NAMALWA (cell line): ENCODE measurements at regions not wholly inside any gene's neighbourhood (a gene's known extent, or its start where the extent isn't known, plus 50 kb on each side); places are given as distances from the start of the nearest gene placed in this dataset.
"Not testable (repeated sequence)": the region's sequence is repeated elsewhere in the genome, so short reads cannot be mapped to it uniquely, and the experiment has no call there.

ENCODE experiments used
- DNase-seq: peaks from one replicate; pipeline ENCODE4 v3.0.0-alpha.2; 2015; ENCODE audit warnings: low spot score

- not testable (repeated sequence) for DNase-seq
Observed at GRCh38 chr13:100766570-100766969, 92.0 kb upstream of the TMTC4 start.

GRCh38 chr13:100764937-100765336 lies 90.3 kb upstream of the TMTC4 start:
- DNase-seq = no peak

GRCh38 chr13:100762126-100762525 lies 87.5 kb upstream of the TMTC4 start:
- not testable (repeated sequence) for DNase-seq

GRCh38 chr13:100755891-100756290 lies 81.3 kb upstream of the TMTC4 start:
- no peak for DNase-seq

GRCh38 chr13:100754459-100754858 lies 79.9 kb upstream of the TMTC4 start:
- no peak for DNase-seq

GRCh38 chr13:100753376-100753775 lies 78.8 kb upstream of the TMTC4 start:
- DNase-seq = no peak

GRCh38 chr13:100751826-100752225 lies 77.2 kb upstream of the TMTC4 start:
- DNase-seq = no peak

- DNase-seq = no peak
Observed at GRCh38 chr13:100746953-100747683, 72.5 kb upstream of the TMTC4 start.

GRCh38 chr13:100738176-100738855 lies 63.7 kb upstream of the TMTC4 start:
- no peak for DNase-seq

GRCh38 chr13:100735494-100735893 lies 60.9 kb upstream of the TMTC4 start:
- no peak for DNase-seq

GRCh38 chr13:100734194-100734720 lies 59.7 kb upstream of the TMTC4 start:
- DNase-seq = no peak

- DNase-seq = no peak
Observed at GRCh38 chr13:100733261-100733660, 58.7 kb upstream of the TMTC4 start.

- DNase-seq = no peak
Observed at GRCh38 chr13:100728201-100728600, 53.6 kb upstream of the TMTC4 start.

- no peak for DNase-seq
Observed at GRCh38 chr13:100725472-100725871, 50.9 kb upstream of the TMTC4 start.

GRCh38 chr13:100724568-100724967 lies 50.0 kb upstream of the TMTC4 start:
- no peak for DNase-seq
